Activated T-cell treated with anti-CD3 and anti-CD28 coated beads, Interleukin-2, amount 50 U/mL, for 48 hours (primary cell): ENCODE measurements at regions not wholly inside any gene's neighbourhood (a gene's known extent, or its start where the extent isn't known, plus 50 kb on each side); places are given as distances from the start of the nearest gene placed in this dataset.
"Not testable (repeated sequence)": the region's sequence is repeated elsewhere in the genome, so short reads cannot be mapped to it uniquely, and the experiment has no call there.

ENCODE experiments used
- DNase-seq, 2 experiments: peaks; one replicate each; pipeline ENCODE4 v3.0.0-alpha.2; 2020

DNA sequence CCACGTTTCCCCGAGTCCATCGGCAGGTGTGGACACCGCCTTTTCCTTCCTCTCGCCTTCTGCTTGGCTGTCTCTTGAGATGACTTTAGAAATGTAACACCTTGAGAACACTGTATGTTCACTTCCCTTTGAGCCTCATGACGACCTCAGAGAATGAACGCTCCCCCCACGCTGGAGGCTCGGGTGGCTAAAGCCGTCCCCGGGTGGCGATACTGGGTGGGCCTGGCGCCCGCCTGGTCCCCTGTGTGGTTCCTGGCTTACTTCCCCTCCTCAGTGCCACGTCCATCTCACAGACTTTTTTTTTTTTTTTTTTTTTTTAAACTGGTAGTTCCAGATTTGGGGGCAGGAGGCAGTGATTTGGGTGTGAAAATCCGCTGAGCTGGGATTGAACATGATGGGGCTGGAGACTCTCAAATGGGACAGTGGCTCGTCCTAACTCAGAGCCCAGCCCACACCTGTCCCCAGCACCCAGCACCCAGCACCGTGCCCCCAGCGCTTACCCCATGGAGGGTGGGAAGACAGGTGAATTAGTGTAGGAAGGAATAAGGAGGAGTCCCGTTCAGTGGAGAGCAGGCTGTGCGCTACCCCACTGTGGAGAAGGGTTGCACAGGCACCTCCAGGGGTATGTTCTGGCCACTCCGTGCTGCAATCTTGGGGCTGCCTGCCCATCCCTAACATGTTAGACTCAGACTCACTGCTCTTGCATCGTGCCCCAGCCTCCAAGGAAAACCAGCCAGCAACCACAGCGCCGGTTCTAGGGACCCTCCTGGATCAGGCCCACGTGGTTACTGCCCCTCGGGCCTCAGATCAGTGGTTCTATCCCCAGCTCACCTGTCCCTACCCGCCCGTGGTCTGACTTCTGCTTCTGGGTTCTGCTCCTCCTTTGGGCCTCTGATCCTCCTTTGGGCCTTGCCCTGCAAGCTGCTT, 174.0 kb downstream of the ASB1 start:
- no peak for DNase-seq

DNA sequence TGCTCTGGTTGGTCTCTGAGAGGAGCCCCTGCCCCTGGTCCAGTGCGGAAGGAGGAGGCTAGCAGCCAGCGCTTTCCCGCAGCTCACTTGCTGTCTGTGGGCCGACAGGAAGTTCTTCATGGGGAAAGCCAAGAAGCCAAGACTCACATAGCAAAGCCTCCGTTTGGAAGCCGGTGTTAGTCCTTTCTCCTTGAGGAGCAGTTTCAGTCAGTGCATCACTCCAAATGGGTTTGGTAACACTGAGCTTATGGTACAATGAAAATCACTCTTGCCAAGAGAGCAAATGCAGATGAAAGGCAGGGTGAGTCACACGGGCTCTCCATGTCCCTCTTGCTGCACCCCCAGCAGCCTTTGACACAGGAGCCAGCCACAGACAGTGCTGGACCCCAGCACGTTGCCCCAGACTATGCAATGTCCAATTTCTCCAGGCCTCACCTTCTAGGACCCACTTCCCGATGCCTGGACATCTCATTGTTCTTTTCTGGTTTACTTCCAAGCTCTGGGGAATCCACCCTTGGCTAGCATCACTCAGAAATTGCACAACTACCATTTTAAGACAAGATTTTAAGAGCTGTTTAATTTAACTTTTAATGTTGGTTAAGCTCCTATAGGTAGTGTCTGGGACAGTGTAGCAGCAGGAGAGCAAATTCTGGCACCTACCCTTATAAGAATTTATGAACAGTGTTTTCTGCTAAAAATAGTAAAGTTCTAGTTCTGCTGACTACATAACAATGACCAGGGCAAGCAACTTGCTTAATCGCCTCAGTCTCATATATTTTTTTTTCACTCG, 174.9 kb downstream of the ASB1 start:
- DNase-seq = no peak

DNA sequence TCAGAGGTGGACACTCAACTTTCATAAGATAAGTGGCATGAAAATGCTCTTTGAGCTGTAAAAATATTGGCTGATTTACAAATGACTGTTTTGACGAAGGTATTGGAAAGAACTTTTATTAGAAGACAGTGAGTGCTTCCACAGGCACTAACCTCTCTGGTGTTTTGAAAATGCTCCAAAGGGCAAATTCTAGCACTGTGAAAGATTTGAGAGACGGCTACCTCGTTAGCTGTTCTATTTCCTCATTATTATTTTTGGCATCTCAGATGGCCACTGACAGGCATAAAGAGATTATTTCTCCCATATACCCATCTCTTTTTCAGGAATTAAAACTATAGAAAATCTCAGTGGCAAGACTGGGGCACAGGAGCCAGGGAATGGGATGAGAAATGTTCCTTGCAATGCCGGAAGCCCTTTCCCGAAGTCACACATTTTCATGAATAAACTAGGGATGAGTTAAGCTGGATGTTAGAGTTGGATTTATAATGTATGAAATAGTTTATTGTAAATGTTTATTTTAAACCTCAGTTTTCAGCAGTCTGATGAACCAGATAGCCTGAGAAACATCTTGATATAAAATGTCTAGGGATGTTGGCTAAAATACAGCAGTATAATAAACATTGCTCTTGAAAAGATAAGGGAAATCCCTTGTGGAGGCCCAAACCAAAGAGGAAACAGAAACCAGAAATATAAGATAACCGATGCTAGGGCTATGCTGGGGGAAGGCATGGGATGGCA, 175.7 kb downstream of the ASB1 start:
- no peak for DNase-seq

DNA sequence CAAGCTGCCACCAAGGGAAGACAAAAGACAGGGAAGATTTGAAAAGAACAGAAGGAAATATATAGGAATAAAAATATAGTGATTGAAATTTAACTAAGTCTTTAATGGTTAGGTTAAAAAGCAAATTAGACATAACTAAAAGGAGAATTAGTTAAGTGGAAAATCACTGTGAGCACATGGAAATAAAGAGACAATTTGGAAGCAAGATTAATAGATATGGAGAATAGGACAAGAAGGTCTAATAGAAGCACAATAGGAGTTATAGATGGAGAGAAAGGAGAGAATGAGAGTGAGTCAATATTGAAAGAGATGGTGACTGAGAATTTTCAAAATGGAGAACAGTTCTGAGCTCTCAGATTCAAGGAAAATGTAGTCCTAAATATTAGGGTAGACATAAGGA, 176.9 kb downstream of the ASB1 start:
- no peak for DNase-seq

DNA sequence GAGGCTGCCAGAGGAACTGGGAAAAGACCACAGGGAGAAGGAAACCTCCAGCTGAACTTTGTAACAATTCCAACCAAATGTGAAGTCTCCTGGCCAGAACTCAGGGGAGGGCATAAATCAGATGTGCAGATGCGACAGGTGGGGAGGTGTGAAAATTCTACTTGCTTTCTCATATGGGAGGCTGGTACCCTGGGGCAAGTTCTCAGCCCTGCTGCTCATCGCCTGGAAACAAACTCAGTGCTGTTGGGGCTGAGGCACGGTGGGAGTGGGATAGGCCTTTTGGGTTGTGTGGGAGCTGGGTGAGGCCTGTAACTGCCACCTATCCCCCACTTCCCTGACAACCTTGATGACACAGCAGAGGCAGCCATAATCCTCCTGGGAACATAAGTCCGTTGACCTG, 179.6 kb downstream of the ASB1 start:
- no peak for DNase-seq

DNA sequence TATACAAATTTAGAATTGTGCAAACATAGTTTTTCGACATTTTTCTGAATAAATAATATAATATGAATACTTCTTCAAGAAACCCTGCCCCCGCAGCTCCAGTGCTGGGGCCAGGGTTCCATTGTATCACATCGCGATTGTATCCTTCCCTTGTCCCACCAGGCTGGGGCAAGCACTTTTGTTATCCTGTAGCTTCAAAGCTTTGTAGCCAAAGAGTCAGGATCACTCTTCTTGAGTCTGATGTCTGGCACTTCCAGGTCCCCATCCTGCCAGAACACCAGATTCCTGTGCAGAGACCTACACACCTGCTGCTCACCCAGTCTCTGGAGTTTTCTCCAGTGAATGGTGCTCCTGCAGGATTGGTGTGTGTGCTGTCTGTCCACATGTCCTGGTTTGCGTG, 186.9 kb downstream of the ASB1 start:
- no peak for DNase-seq

DNA sequence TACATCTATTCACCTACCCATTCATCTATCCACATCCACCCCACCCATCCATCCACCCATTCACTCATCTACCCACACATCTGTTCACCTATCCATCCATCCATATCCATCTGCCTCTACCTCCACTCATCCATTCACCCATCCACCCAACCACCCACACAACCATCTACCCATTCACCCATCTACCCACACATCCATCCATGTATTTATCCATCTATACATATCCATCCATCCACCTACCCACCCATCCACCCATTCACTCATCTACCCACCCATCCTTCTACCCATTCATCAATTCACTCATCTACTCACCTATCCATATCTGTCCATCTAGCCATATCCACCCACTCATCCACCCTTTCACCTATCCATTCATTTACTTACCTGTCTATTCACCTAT, 187.6 kb downstream of the ASB1 start:
- no peak for DNase-seq

DNA sequence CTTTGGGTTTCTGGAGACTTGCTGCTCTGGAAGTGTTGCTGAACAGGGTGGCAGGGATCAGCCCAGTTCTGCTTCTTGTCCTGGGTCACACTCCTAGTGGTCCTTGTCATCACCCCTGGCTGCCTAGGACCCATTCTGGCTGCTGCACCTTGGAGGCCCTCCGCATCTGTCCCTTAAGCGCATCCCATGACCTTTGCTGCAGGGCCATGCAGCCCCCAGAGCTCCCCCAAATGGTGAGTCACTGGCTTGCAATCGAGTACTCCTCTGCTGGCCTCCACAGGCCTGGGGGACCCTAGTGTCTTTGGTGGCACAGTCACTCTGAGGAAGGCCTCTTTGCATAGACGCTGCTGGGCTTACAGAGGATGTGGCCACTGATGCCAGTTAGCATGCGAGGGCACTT, 188.5 kb downstream of the ASB1 start:
- no peak for DNase-seq

DNA sequence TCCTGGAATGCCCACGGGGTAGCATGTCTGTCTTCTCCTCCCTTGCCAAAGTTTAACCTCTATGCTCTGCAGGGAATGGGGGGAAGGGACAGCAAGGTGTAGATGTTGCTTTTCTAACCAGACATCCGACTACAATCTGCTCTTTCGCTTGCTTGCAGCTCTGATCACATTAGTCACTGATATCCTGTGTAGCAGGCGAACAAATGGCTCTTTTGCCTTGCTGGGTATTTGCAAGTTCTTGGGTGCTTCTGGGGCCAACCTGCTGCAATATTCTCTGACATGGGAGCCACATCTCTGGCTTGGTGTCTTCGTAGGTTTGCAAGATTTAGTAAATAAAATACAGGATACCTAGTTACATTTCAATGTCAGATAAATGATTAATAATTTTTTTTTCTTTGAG, 190.0 kb downstream of the ASB1 start:
- no peak for DNase-seq

DNA sequence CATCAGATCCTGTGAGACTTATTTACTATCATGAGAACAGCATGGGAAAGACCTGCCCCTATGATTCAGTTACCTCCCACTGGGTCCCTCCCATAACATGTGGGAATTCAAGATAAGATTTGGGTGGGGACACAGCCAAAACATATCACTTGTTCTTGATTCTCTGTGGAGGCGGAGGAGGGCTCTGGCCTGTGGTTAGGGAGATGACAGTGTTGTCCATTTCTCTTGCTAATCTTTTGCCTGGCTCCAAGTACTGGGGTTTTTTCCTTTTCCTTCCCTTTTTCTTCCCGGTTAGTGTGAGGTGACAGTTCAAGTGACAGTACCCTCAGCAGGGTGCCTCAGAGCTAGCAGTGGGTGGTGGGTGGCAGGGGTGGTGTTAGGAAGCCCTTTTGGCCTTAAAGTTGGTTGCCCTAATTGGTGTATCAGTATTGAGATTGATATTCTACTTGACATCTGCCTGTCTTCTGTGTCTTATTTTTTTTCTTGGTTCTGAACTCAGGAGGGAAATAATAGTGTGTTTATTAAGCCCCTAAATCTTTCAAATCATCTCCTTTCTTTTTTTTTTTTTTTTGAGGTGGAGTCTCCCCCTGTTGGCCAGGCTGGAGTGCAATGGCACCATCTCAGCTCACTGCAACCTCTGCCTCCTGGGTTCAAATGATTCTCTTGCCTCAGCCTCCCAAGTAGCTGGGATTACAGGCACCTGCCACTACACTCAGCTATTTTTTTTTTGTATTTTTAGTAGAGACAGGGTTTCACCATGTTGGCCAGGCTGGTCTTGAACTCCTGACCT, 192.0 kb downstream of the ASB1 start:
- not testable (repeated sequence) for DNase-seq

DNA sequence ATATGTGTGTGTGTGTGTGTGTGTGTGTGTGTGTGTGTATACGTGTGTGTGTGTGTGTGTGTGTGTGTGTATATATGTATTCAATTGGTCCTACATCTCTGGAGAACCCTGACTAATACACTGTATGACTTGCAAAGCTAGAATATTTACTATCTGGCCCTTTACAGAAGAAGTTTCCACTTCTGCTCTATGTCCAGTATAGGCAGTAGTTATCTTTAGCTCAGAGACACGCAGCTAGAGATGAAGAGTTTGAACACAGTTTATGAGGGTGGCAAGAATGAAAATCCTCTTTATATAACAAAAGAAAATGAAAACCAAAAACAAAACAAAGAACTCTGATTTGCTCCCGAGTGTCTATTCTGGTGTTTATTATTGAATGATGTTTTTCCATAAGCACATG, 201.2 kb downstream of the ASB1 start:
- DNase-seq = no peak

DNA sequence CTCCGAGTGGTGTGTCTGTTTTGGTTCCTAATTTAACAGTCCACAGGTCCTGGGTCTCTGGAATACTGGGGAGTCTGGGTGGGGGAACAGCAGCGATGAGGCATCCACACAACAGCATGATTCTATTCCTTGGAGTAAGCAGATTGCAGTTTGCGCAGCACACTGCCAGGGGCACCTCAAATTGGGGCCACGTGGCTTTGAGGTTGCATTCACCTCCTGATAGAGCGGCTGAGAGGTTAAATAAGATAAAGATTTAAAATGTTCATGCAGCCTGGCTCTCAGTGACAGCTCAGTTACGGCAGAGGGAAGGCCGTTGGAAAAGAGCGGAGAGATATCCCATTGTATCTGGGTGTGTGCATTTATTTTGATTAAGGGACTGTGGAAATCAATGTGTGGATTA, 202.3 kb downstream of the ASB1 start:
- DNase-seq = no peak

DNA sequence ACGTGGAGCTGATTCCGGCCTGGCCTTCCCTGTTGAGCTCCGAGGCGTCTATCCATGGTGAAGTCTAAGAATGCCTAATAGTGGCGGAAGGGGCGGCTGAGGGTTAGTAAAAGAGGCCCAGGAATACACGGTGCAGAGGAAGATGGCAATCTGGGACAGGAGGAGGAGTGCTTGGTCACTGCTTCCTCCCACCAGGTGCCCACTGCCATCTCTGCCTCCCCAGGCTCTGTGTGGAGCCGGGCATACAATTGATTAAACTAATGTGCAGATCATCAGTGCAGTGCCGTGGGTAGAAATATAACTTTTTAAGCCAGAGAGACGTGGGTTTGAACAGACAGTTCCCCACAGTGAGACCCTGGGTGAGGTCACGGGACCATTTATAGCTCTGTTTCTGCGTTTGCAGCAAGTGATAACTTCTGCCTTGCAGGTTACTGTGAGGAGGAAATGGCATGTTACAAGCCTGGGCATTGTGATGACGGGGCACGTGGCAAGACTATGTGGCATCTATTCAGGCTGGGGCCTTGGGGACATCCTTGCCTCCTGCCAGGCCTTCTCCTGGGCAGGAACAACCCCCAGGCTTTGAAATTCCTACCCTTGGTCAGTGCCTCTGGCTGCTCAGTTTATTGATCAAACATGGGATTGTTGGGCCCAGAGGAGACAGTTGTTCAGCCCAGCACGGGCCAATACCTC, 204.9 kb downstream of the ASB1 start:
- DNase-seq = peak in 1 of 2 experiments; percentile 1

DNA sequence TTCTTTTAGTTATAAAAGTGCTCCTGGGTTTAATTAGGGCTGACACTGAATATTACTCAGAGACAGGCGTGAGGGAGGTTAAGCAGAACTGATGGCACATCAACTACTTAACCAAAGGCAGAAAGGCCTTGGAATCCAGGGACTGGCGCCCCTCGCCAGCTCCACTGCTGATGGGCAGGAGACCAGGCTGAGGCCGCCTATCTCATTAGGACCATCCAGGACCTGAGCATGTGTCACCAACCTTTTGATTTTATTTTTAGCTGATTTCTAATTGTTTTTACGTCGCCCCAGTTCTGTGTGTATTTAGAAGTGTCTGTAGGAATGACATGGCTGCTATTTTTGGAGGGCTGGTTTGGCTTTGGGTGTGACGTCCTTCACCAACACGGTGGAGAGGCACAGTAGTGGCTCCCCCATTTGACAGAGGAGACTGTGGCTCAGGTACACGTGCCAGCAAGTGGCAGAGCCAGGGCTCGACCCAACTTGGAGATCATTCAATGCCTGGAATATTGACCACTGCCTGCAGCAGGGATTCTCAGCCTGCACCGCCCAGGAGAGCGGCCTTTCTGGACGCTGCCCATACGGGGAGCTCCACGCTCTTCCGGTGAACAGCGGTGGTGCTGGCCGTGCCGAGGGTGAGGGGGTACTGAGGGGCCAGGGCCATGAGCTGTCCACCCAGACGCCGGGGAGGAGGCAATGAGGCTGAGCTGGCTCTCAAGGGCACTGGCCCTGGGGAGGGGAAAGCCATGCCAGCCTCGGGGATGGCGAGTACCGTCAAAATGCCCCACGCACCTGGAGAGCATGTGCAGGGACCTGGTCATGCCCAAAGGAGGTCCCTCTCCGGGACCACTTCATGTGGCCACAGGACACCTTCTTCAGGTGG, 205.7 kb downstream of the ASB1 start:
- no peak for DNase-seq

DNA sequence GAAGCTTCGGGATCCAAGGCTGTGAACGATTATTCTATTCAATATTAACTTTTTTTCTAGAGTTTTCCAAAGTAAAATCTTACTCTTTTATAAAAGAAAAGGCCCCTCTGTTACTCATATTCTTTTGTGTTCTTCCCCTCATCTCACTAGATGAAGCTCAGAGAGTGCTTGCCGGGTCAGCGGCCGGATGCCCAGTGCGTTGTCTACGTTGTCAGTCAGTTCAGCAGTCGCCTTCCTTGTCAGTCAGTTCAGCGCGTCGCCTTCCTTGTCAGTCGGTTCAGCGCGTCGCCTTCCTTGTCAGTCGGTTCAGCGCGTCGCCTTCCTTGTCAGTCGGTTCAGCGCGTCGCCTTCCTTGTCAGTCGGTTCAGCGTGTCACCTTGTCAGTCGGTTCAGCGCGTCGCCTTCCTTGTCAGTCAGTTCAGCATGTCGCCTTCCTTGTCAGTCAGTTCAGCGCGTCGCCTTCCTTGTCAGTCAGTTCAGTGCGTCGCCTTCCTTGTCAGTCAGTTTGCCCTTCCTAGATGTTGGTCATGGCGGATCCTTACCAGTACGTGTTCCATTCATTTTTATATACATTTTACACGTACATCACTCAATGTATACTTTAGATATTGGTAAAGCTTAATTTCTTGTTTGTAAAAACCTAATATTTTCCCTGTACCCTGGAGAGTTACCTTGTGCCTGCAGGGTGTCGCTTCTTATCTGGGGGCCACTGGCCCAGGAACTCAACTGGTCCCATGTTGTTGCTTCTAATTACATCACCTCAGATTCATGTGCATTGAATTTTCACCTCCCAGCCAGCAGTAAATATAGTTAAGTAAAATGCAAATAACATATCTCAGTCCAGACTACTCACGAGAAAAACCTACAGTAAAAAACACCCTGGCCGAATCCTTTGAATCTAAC, 206.9 kb downstream of the ASB1 start:
- no peak for DNase-seq

DNA sequence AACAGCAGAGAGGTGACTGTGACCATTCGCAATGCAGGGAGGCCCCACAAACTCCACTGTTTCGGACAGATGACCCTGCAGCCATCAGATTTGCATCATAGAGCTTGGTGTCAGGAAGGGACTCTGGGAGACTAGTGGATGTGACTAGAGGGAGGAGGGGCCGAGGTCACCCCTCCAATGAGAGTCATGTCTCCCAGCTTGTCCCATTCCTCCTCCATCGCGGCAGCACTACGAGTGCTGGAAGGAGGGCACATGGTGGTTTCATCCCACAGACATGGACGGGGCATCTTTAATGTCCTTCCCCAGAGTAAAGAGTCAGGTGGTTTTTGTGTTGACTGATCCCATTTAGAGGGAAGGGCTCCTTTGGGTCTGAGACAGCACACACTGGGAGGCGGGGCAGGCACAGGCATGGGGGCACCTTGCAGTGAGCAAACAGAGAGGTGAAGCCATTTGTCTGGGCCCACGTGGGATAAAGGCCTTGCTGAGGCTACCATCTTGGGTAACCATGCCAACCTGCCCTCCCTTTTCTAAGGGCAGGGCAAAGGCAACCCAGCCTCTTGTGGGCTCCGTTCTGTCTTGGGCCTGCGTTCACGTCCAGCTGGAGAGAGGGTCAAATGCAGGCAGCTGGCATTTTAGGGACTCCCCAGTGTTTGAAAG, 208.1 kb downstream of the ASB1 start:
- peak in 1 of 2 experiments; percentile 1 for DNase-seq

DNA sequence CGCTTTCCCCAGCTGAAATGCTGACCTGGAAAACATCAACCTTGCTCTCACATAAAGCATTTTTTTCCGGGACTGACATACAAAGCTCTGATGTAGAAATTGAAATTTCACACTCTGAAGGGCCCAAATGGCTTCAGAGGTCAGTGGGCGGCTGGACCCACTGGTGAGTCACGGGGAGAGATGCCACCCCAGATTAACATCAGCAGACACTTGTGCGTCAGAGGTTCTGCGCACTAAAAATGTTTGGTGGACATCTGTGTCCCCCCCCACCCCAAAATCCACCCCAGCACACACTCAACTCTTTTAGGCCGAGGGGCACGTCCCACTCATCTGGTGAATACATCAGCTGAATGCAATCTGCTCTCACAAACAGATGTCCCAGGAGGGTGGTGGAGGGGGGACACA, 208.9 kb downstream of the ASB1 start:
- peak; percentile 5 to 6 for DNase-seq

DNA sequence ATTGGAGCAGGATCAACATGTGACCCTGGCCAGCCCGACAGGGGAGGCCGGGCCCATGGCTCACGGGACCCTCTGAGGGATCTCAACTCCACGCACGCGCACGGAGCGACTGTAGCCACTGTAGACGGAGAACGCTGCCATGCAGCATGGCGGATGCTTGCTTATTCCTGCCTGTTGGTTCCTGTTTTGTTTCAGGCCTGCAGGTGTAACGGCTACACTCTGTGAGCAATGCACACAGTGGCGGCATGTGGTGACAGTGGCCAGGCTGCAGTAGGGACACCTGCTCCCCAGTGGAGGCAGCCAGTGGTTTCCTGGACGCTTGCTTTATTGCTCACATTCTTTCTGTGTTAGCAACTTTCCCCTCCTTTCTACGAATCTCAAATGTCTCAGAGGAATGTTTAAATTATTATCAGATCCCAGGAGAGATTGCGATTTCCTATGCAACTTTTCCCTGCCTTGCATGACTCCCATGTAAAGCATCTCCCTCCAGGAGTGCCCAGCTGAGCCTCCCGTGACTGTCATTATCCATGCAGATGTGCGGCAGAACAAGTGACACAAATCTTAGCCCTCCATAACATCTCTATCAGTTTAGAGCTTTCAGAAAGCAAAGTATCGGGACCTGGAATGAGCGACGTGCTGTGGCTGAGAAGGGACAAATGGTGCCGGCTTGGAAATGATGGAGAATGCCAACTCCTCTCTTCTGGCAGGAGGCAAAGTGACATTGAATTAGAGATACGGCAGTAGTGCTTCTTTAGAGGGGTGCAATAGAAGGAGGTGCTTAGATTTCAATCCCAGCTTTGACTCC, 209.7 kb downstream of the ASB1 start:
- DNase-seq = no peak
